Cardiac fibroblast (primary cell): ENCODE measurements at regions not wholly inside any gene's neighbourhood (a gene's known extent, or its start where the extent isn't known, plus 50 kb on each side); places are given as distances from the start of the nearest gene placed in this dataset.

ENCODE experiments used
- DNase-seq, 2 donors: peaks; one replicate each; pipeline versions ENCODE4 v3.0.0 to v3.0.0-alpha.2; 2010; ENCODE audit warnings: low read depth in 2 of 2
- H3K4me3 ChIP-seq, 2 donors: replicated peaks in 1 of 2; 1 replicate in 1 of 2; 2 replicates in 1 of 2; pipeline ENCODE4 v1.5.1; 2011; ENCODE audit warnings: low read depth in 2 of 2, low read length in 2 of 2, mild to moderate bottlenecking in 2 of 2, moderate library complexity in 1 of 2
- CTCF ChIP-seq: IDR thresholded peaks from one replicate; pipeline ENCODE4 v1.5.1; 2011; ENCODE audit warnings: low read depth, mild to moderate bottlenecking, low read length, inconsistent platforms

DNA sequence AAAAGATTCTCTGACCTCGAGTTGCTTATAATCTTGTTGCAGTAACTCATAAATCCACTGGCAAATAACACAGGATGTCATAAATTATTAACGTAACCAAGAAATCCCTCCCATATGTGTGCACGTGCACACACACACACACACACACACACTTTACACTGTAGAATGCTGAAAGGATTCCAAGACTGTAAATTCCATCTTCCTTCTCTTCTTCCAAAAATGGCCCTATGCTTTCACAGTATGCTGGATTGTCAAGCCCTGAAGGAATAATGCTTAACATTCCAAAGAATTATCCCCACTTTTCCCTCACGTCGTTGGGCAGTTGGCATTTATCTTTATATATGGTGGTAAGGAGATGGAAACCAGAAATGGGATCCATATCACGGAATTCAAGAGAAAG, 117.5 kb upstream of the CRIM1 start:
- H3K4me3 ChIP-seq, result no peak overlapping the region
- no peak for TF ChIP-seq CTCF
- no peak for DNase-seq

DNA sequence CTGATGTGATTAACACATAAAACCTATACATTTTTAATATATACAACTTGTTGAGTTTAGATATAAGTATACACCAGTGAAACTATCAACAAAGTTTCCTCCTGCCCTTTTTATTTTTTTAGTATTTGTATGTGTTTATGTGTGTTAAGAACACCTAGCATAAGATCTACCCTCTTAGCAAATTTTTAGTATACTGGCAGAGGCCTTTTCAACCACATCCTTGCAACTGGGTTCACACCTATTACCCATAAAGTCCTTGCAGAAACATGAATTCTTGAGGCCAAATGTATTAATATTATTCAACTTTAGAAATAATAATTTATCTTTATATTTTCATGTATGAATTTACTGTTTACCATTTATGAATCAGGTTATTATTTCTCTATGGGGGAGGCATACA, 119.7 kb upstream of the CRIM1 start:
- no peak for TF ChIP-seq CTCF
- no peak overlapping the region for H3K4me3 ChIP-seq
- DNase-seq, result no peak

DNA sequence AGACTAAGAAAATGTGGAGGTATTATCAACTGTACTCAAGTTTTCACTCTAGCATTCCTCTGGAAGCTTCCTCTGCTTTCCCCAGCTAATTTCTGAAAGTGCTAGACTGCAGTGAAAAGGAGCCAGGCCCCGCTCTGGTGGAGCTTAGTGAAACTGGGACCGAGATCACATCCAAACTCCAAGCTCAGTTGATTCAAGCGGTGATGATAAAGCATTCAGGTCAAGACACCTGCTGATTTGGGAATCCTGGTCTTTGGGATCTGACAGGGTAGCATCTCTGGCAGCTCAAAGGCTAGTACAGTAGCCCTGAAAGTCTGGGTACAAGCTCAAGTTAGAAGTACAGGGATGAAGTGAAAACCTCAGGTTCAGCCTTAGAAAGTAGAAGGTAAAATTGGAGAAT, 120.2 kb upstream of the CRIM1 start:
- no peak for TF ChIP-seq CTCF
- DNase-seq, result no peak

GRCh38 chr2:36223259-36223658, 132.3 kb upstream of the CRIM1 start:
- DNase-seq, result no peak
- no peak overlapping the region for H3K4me3 ChIP-seq
- TF ChIP-seq CTCF, result no peak

More for the DNA sequence above, 120.2 kb upstream of the CRIM1 start:
- no peak overlapping the region for H3K4me3 ChIP-seq

GRCh38 chr2:36222485-36222884, 133.1 kb upstream of the CRIM1 start:
- H3K4me3 ChIP-seq, result no peak overlapping the region
- TF ChIP-seq CTCF, result no peak
- no peak for DNase-seq

DNA sequence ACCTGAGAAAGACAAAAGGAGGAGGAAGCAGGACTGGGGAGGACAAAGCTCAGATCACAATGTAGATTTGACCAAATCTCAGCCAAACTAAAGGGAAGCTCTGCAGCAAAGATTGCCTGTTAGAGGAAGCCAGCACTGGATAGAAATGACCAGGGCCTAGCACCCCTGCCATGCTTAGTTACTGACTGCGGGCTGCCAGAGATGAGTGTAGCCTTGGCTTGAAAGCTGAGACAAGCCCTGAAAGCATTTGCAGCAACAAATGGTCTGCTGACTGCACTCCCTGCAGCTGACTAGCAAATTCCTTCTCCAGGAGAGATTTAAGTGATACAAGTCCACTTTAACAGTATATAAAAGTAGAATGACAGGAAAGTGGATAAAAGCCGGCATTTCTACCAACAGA, 140.9 kb upstream of the CRIM1 start:
- DNase-seq, result no peak
- H3K4me3 ChIP-seq, result no peak overlapping the region
- TF ChIP-seq CTCF, result no peak

- H3K4me3 ChIP-seq, result no peak overlapping the region
- DNase-seq, result no peak
- no peak for TF ChIP-seq CTCF
These were observed 152.2 kb upstream of the CRIM1 start for GRCh38 chr2:36203366-36203765.
